HG02943 (cell line): ENCODE measurements at regions not wholly inside any gene's neighbourhood (a gene's known extent, or its start where the extent isn't known, plus 50 kb on each side); places are given as distances from the start of the nearest gene placed in this dataset.

ENCODE experiments used
- ATAC-seq: cut with Tn5 transposase; IDR thresholded peaks from one replicate; pipeline ENCODE4 v1.9.1; 2021; ENCODE audit warnings: mild to moderate bottlenecking, low read depth, moderate library complexity; ENCODE audit not compliant: unreplicated experiment

GRCh38 chr11:92808022-92808421 lies 161.4 kb upstream of the MTNR1B start:
- no peak for ATAC-seq

- ATAC-seq: no peak
Observed at GRCh38 chr11:92810423-92811064, 158.9 kb upstream of the MTNR1B start.

- no peak for ATAC-seq
Observed at GRCh38 chr11:92811341-92811740, 158.1 kb upstream of the MTNR1B start.

GRCh38 chr11:92812841-92813240 lies 156.6 kb upstream of the MTNR1B start:
- ATAC-seq: no peak

GRCh38 chr11:92819830-92820229 lies 149.6 kb upstream of the MTNR1B start:
- no peak for ATAC-seq

GRCh38 chr11:92820860-92821259 lies 148.6 kb upstream of the MTNR1B start:
- ATAC-seq: no peak

GRCh38 chr11:92822410-92822809 lies 147.0 kb upstream of the MTNR1B start:
- no peak for ATAC-seq

GRCh38 chr11:92826136-92826535 lies 143.3 kb upstream of the MTNR1B start:
- no peak for ATAC-seq

- no peak for ATAC-seq
Observed at GRCh38 chr11:92826603-92827002, 142.8 kb upstream of the MTNR1B start.

- ATAC-seq: no peak
Observed at GRCh38 chr11:92827132-92827531, 142.3 kb upstream of the MTNR1B start.

GRCh38 chr11:92828556-92828955 lies 140.9 kb upstream of the MTNR1B start:
- ATAC-seq: no peak

GRCh38 chr11:92829121-92829520 lies 140.3 kb upstream of the MTNR1B start:
- no peak for ATAC-seq

- no peak for ATAC-seq
Observed at GRCh38 chr11:92829671-92830070, 139.8 kb upstream of the MTNR1B start.

GRCh38 chr11:92830377-92831155 lies 138.9 kb upstream of the MTNR1B start:
- peak; percentile 74 for ATAC-seq

- ATAC-seq: no peak
Observed at GRCh38 chr11:92834296-92835020, 135.0 kb upstream of the MTNR1B start.

- ATAC-seq: no peak
Observed at GRCh38 chr11:92837595-92837994, 131.9 kb upstream of the MTNR1B start.

GRCh38 chr11:92838759-92839310 lies 130.6 kb upstream of the MTNR1B start:
- ATAC-seq: no peak

GRCh38 chr11:92839450-92839849 lies 130.0 kb upstream of the MTNR1B start:
- no peak for ATAC-seq

GRCh38 chr11:92841719-92842118 lies 127.7 kb upstream of the MTNR1B start:
- ATAC-seq: no peak

GRCh38 chr11:92843455-92843854 lies 126.0 kb upstream of the MTNR1B start:
- no peak for ATAC-seq

- no peak for ATAC-seq
Observed at GRCh38 chr11:92844197-92844596, 125.3 kb upstream of the MTNR1B start.
